ENCODE measurements at regions not wholly inside any gene's neighbourhood (a gene's known extent, or its start where the extent isn't known, plus 50 kb on each side); places are given as distances from the start of the nearest gene placed in this dataset.

- TF ChIP-seq EZH2phosphoT487 (IDR thresholded peaks at IDR 0.05; ENCODE audit: borderline replicate concordance, low read length) (no peak), CTCF (IDR thresholded peaks at IDR 0.05; ENCODE audit: low read depth, low read length, poor library complexity, severe bottlenecking) (no peak)
- H3K4me3 ChIP-seq (ENCODE audit: low read length) = no peak overlapping the region
- H3F3A ChIP-seq (ENCODE audit: control insufficient read depth, insufficient read depth) = no peaks in the 10 kb centered on the region
These were observed 84.5 kb downstream of the JRKL start for GRCh38 chr11:96474263-96474662.

GRCh38 chr11:96481204-96481603 lies 91.4 kb downstream of the JRKL start:
- Histone ChIP-seq H3F3A (ENCODE audit: control insufficient read depth, insufficient read depth) (no peaks in the 10 kb centered on the region), H3K4me2 (ENCODE audit: low read length) (no peak overlapping the region), H4K20me1 (ENCODE audit: control insufficient read depth, insufficient read depth, low read depth, low read length) (no peaks in the 10 kb centered on the region), H3K9me3 (ENCODE audit: control insufficient read depth, insufficient read depth, low read length) (no peaks in the 10 kb centered on the region), H3K27ac (ENCODE audit: low read depth, low read length) (no peak overlapping the region), H3K36me3 (ENCODE audit: control insufficient read depth, low read length) (no peaks in the 10 kb centered on the region), H3K9me2 (replicated peaks; ENCODE audit: control insufficient read depth, low read length) (no peaks in the 10 kb centered on the region), H3K4me1 (ENCODE audit: control insufficient read depth, low read length) (no peaks in the 10 kb centered on the region), H3K27me3 (ENCODE audit: control insufficient read depth, low read length) (no peaks in the 10 kb centered on the region), H3K4me3 (ENCODE audit: low read length) (no peak overlapping the region), H3K79me2 (ENCODE audit: control insufficient read depth, low read length) (no peaks in the 10 kb centered on the region)
- no peak for TF ChIP-seq EZH2phosphoT487 (IDR thresholded peaks at IDR 0.05; ENCODE audit: borderline replicate concordance, low read length)
- TF ChIP-seq CTCF (IDR thresholded peaks at IDR 0.05; ENCODE audit: low read depth, low read length, poor library complexity, severe bottlenecking) = no peak

More at GRCh38 chr11:96474263-96474662, 84.5 kb downstream of the JRKL start:
- Histone ChIP-seq H3K27me3 (ENCODE audit: control insufficient read depth, low read length) (no peaks in the 10 kb centered on the region), H3K4me2 (ENCODE audit: low read length) (no peak overlapping the region), H3K9me2 (replicated peaks; ENCODE audit: control insufficient read depth, low read length) (no peaks in the 10 kb centered on the region), H4K20me1 (ENCODE audit: control insufficient read depth, insufficient read depth, low read depth, low read length) (no peaks in the 10 kb centered on the region), H3K4me1 (ENCODE audit: control insufficient read depth, low read length) (no peaks in the 10 kb centered on the region), H3K9me3 (ENCODE audit: control insufficient read depth, insufficient read depth, low read length) (no peaks in the 10 kb centered on the region), H3K36me3 (ENCODE audit: control insufficient read depth, low read length) (no peaks in the 10 kb centered on the region), H3K27ac (ENCODE audit: low read depth, low read length) (no peak overlapping the region), H3K79me2 (ENCODE audit: control insufficient read depth, low read length) (no peaks in the 10 kb centered on the region)

- no peaks in the 10 kb centered on the region for H3K27me3 ChIP-seq (ENCODE audit: control insufficient read depth, low read length)
These were observed 92.0 kb downstream of the JRKL start for GRCh38 chr11:96481771-96482170.

More at GRCh38 chr11:96481771-96482170, 92.0 kb downstream of the JRKL start:
- no peaks in the 10 kb centered on the region for H3K36me3 ChIP-seq (ENCODE audit: control insufficient read depth, low read length)
- H3K4me2 ChIP-seq (ENCODE audit: low read length) = no peak overlapping the region
- H4K20me1 ChIP-seq (ENCODE audit: control insufficient read depth, insufficient read depth, low read depth, low read length) = no peaks in the 10 kb centered on the region
- no peak overlapping the region for H3K4me3 ChIP-seq (ENCODE audit: low read length)
- TF ChIP-seq CTCF (IDR thresholded peaks at IDR 0.05; ENCODE audit: low read depth, low read length, poor library complexity, severe bottlenecking) (no peak), EZH2phosphoT487 (IDR thresholded peaks at IDR 0.05; ENCODE audit: borderline replicate concordance, low read length) (no peak)
- H3K9me2 ChIP-seq (replicated peaks; ENCODE audit: control insufficient read depth, low read length) = no peaks in the 10 kb centered on the region
- H3K4me1 ChIP-seq (ENCODE audit: control insufficient read depth, low read length) = no peaks in the 10 kb centered on the region
- no peaks in the 10 kb centered on the region for H3K79me2 ChIP-seq (ENCODE audit: control insufficient read depth, low read length)
- no peaks in the 10 kb centered on the region for H3K9me3 ChIP-seq (ENCODE audit: control insufficient read depth, insufficient read depth, low read length)
- no peak overlapping the region for H3K27ac ChIP-seq (ENCODE audit: low read depth, low read length)
- H3F3A ChIP-seq (ENCODE audit: control insufficient read depth, insufficient read depth) = no peaks in the 10 kb centered on the region
